BJ (cell line): ENCODE measurements at regions not wholly inside any gene's neighbourhood (a gene's known extent, or its start where the extent isn't known, plus 50 kb on each side); places are given as distances from the start of the nearest gene placed in this dataset.

Experiments
- CTCF ChIA-PET: fragments of 350-600 bp; formaldehyde crosslinking; extraction: SDS; loops from one replicate; lab custom pipeline; 2021; ENCODE audit warnings: antibody characterized with exemption, inconsistent platforms; lab: Yijun Ruan, JAX
- POLR2A ChIA-PET: fragments of 300-600 bp; sonication (Branson Sonifier 250); formaldehyde crosslinking; extraction: SDS; loops from one replicate; lab custom pipeline; 2021; ENCODE audit warnings: antibody characterized with exemption; lab: Charles Lee
- DNase-seq: peaks from one replicate; pipeline ENCODE4 v3.0.0-alpha.2; 2011; ENCODE audit warnings: low read depth
- H3K27me3 ChIP-seq: 2 replicates; pipeline ENCODE4 v1.6.0; 2011; ENCODE audit warnings: low read length; ENCODE audit not compliant: control insufficient read depth, insufficient read depth
- H3K36me3 ChIP-seq: 2 replicates; pipeline ENCODE4 v1.5.1; 2011; ENCODE audit warnings: low read length; ENCODE audit not compliant: control insufficient read depth, insufficient read depth
- H3K4me3 ChIP-seq: 2 replicates; pipeline ENCODE4 v1.5.1; 2011; ENCODE audit warnings: low read depth, mild to moderate bottlenecking, control low read depth, low read length
- CTCF ChIP-seq: IDR thresholded peaks from 2 replicates; pipeline ENCODE4 v1.5.1; 2011; ENCODE audit warnings: low read depth, mild to moderate bottlenecking, control low read depth, inconsistent platforms, low read length, moderate library complexity; ENCODE audit not compliant: insufficient read depth

- no peak for DNase-seq
- Histone ChIP-seq H3K4me3 (no peak overlapping the region), H3K36me3 (no peaks in the 10 kb centered on the region), H3K27me3 (no peaks in the 10 kb centered on the region)
- ChIA-PET CTCF (no interaction called here), POLR2A (no interaction called here)
- TF ChIP-seq CTCF = no peak
Observed at GRCh38 chr7:1312136-1313070, 79.7 kb downstream of the UNCX start.

GRCh38 chr7:1313613-1314012, 80.9 kb downstream of the UNCX start:
- TF ChIP-seq CTCF = no peak
- ChIA-PET POLR2A (no interaction called here), CTCF (no interaction called here)
- DNase-seq = no peak
- Histone ChIP-seq H3K36me3 (no peaks in the 10 kb centered on the region), H3K27me3 (no peaks in the 10 kb centered on the region), H3K4me3 (no peak overlapping the region)

GRCh38 chr7:1314021-1314907, 81.6 kb downstream of the UNCX start:
- H3K27me3 ChIP-seq = no peaks in the 10 kb centered on the region
- no peaks in the 10 kb centered on the region for H3K36me3 ChIP-seq
- no peak overlapping the region for H3K4me3 ChIP-seq
- DNase-seq = no peak
- POLR2A ChIA-PET = no interaction called here
- TF ChIP-seq CTCF = no peak
- CTCF ChIA-PET = no interaction called here

GRCh38 chr7:1314908-1315450, 82.3 kb downstream of the UNCX start:
- H3K27me3 ChIP-seq = no peaks in the 10 kb centered on the region
- no peak for DNase-seq
- CTCF ChIA-PET = no interaction called here
- no peak for TF ChIP-seq CTCF
- no peaks in the 10 kb centered on the region for H3K36me3 ChIP-seq
- POLR2A ChIA-PET = no interaction called here
- H3K4me3 ChIP-seq = no peak overlapping the region

- Histone ChIP-seq H3K27me3 (no peaks in the 10 kb centered on the region), H3K4me3 (no peak overlapping the region), H3K36me3 (no peaks in the 10 kb centered on the region)
- POLR2A ChIA-PET = no interaction called here
- DNase-seq = no peak
- no peak for TF ChIP-seq CTCF
- CTCF ChIA-PET = interaction anchor here (0.6 to 1.3 kb wide), 2 partner anchors 13 to 25 kb away, joined by 3 read pairs; no protein-coding TSS in a partner anchor
Observed at GRCh38 chr7:1316086-1316485, 83.4 kb downstream of the UNCX start.
